ENCODE measurements at regions not wholly inside any gene's neighbourhood (a gene's known extent, or its start where the extent isn't known, plus 50 kb on each side); places are given as distances from the start of the nearest gene placed in this dataset.

- TF ChIP-seq CTCF (IDR thresholded peaks at IDR 0.05) (no peak), POLR2A (IDR thresholded peaks at IDR 0.05) (no peak), EP300 (IDR thresholded peaks at IDR 0.05) (no peak), POLR2AphosphoS5 (IDR thresholded peaks at IDR 0.05) (no peak)
Measured at GRCh38 chr2:167423731-167424130, 535.5 kb downstream of the XIRP2 start.
